ENCODE measurements at regions not wholly inside any gene's neighbourhood (a gene's known extent, or its start where the extent isn't known, plus 50 kb on each side); places are given as distances from the start of the nearest gene placed in this dataset.

GRCh38 chr12:114760151-114760877 is 76.3 kb upstream of the TBX3 start:
- TF ChIP-seq CTCF (conservative IDR thresholded peaks at IDR 0.05 in 1 of 2, IDR thresholded peaks at IDR 0.05 in 1 of 2; ENCODE audit: low read depth in 1 of 2, low read length in 2 of 2) (no peak), EZH2 (IDR thresholded peaks at IDR 0.05; ENCODE audit: low read length, missing control alignments) (no peak)

Measured in fibroblast of lung (primary cell).